Neural crest cell (in vitro differentiated cells): ENCODE measurements at regions not wholly inside any gene's neighbourhood (a gene's known extent, or its start where the extent isn't known, plus 50 kb on each side); places are given as distances from the start of the nearest gene placed in this dataset.

Experiments used
- DNase-seq: peaks from one replicate; pipeline ENCODE4 v3.0.0; 2021; ENCODE audit warnings: low read depth, mixed read lengths, low spot score
- H3K27ac Mint-ChIP-seq: one replicate; pipeline ENCODE4 v1.8.0; 2021; ENCODE audit warnings: mild to moderate bottlenecking, mixed read lengths; ENCODE audit not compliant: unreplicated experiment
- H3K27me3 Mint-ChIP-seq: 2 replicates; pipeline ENCODE4 v1.8.0; 2021; ENCODE audit warnings: low read depth, mild to moderate bottlenecking, mixed read lengths
- H3K36me3 Mint-ChIP-seq: 2 replicates; pipeline ENCODE4 v1.8.0; 2021; ENCODE audit warnings: low read depth, mild to moderate bottlenecking, mixed read lengths
- H3K4me1 Mint-ChIP-seq: 2 replicates; pipeline ENCODE4 v1.8.0; 2021; ENCODE audit warnings: mixed read lengths
- H3K4me3 Mint-ChIP-seq: one replicate; pipeline ENCODE4 v1.8.0; 2021; ENCODE audit warnings: mild to moderate bottlenecking, mixed read lengths
- H3K9me3 Mint-ChIP-seq: 2 replicates; pipeline ENCODE4 v1.8.0; 2021; ENCODE audit warnings: mixed read lengths
- TF ChIP-seq, protein P1 (sequence below): fragments of 200-600 bp; sonication (generic); conservative IDR thresholded peaks from 2 replicates; pipeline ENCODE4 v1.5.0; 2021; ENCODE audit warnings: antibody characterized with exemption, mild to moderate bottlenecking

DNA sequence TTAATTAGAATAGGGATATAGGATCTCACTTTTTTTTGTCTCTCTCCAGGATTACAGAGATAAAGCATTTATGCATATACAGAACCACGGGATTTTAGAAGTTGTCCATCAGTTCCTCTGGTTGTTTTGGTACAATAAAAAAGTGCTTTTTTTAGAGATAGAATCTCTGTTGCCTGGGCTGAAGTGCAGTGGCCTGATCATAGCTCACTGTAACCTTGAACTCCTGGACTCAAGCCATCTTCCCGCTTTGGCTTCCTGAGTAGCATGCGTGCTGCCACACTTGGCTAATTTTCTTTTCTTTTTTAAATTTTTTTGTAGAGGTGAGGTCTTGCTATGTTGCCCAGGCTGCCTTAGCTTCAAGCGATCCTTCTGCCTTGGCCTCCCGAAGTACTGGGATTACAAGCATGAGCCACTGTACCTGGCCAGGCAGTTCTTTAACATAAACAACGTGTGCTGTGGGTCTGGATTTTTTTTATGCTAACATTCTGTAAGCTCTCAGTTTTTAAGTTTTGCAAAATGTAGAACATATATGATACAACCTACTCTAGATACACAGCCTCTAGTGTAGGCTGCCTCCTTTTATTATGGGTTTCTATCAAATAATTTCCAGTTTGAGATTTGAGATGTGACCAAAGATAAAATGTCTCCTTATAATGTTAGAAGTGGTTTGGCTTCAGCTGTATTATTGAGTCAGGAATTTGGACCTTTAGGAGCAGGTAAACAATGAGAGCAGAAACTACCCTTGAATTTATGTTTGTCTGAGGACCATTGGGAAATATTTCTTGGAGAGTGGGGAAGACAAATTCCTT lies 57.4 kb upstream of the ULK4 start:
- H3K9me3 Mint-ChIP-seq, result no peaks in the 10 kb centered on the region
- TF ChIP-seq, protein P1, sequence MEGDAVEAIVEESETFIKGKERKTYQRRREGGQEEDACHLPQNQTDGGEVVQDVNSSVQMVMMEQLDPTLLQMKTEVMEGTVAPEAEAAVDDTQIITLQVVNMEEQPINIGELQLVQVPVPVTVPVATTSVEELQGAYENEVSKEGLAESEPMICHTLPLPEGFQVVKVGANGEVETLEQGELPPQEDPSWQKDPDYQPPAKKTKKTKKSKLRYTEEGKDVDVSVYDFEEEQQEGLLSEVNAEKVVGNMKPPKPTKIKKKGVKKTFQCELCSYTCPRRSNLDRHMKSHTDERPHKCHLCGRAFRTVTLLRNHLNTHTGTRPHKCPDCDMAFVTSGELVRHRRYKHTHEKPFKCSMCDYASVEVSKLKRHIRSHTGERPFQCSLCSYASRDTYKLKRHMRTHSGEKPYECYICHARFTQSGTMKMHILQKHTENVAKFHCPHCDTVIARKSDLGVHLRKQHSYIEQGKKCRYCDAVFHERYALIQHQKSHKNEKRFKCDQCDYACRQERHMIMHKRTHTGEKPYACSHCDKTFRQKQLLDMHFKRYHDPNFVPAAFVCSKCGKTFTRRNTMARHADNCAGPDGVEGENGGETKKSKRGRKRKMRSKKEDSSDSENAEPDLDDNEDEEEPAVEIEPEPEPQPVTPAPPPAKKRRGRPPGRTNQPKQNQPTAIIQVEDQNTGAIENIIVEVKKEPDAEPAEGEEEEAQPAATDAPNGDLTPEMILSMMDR, result no peak
- no peaks in the 10 kb centered on the region for H3K36me3 Mint-ChIP-seq
- no peaks in the 10 kb centered on the region for H3K27me3 Mint-ChIP-seq
- H3K4me1 Mint-ChIP-seq, result peaks cover 64% of the 10 kb centered on the region
- no peak overlapping the region for H3K4me3 Mint-ChIP-seq
- H3K27ac Mint-ChIP-seq, result no peak overlapping the region
- no peak for DNase-seq

DNA sequence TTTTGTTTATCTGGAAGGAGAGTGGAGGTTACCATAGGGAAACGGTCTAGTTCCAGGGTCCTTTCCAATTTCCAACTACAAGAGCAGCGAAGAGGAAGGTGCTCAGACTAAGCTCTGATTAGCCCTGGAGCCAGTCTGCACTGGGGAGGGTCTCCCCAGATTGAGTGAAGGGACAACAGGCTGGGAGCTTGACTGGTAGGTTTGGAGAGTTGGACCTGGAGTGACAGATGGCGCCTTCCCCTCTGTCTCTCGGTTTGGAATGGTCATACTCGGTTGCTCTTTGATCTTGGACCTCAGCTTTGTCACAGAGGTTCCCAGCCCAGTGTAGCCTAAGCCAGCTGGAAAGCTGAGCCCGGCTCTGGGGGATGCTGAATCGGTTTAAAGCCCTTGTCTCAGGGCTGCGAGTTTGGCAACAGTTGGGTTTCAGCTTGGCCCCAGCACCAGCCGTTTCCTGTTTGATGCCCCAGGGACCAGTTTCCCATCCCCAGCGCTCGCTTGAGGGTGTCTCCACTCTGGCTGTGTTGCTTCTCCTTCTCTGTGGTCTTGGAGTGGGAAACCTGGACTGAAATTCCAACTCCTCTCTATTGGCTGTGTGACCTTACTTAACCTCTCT lies 53.1 kb upstream of the ULK4 start:
- Mint-ChIP-seq H3K4me1 (peaks cover 44% of the 10 kb centered on the region), H3K27ac (peak overlapping the region; percentile 14), H3K36me3 (no peaks in the 10 kb centered on the region), H3K27me3 (no peaks in the 10 kb centered on the region), H3K9me3 (no peaks in the 10 kb centered on the region), H3K4me3 (peak overlapping the region; percentile 96)
- TF ChIP-seq, protein P1, result no peak
- DNase-seq, result no peak

DNA sequence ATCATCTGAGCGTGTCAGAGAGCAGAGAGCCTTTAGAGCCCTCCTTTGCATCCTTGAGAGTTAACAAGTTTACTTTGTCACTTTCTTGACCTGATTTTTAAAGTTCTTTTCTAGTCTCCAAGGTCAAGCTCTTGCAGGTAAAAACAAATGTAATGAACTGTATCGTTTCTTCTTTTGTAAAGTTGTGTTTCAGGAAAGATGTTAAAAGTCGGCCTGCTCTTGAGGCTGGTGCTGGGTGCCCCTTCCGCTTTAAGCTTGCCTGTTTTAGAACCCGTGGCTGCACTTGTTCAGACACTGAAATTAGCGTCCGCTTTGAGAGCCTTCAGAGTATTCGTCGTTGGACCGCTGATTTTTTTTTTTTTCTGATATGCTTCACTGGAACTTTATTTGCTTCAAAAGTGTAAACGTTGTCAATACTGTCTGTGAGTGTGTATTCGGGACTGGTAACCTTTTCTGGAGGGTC lies 52.6 kb upstream of the ULK4 start:
- no peak for DNase-seq

DNA sequence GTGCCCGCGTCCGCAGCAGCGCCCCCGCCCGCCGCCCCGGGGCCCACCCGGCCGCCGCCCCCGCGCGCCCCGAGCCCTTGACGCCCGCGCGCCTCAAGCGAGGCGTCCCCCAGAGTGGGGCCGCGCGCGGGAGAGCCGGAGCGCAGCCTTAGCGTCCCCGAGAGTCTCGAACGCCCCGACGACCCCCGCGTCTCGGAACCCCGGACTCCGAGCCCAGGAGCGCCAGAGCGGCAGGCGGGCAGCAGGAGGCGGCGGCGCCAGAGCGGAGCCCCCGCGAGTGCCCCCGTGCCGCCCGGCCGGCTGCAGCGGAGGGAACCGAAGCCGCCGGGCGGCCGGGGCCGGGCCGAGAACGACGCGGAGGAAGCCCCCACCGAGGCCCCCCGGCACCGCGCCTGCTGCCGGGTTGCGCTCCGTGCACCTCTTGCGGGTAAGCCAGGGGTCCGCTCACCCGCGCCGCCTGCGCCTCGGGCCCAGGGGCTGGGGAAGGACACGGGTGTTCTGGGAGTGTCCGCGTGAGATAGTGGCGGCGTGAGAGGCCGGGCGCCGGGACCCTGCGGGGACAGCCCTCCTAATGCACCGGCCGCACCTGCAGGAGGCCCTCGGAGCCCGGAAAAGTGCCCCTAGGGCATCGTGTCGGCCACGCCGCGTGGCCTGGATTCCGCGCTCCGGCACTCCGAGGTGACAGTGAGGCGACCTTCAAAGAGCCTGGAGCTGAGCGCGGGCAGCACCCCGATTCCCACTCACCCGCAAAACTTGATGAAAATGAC lies 52.0 kb upstream of the ULK4 start:
- H3K27ac Mint-ChIP-seq, result no peak overlapping the region
- no peaks in the 10 kb centered on the region for H3K27me3 Mint-ChIP-seq
- no peaks in the 10 kb centered on the region for H3K9me3 Mint-ChIP-seq
- H3K4me1 Mint-ChIP-seq, result peaks cover 37% of the 10 kb centered on the region
- TF ChIP-seq, protein P1, result no peak
- H3K4me3 Mint-ChIP-seq, result peak overlapping the region; percentile 96
- H3K36me3 Mint-ChIP-seq, result no peaks in the 10 kb centered on the region
- peak; percentile 15 for DNase-seq

More for the DNA sequence above, 52.6 kb upstream of the ULK4 start:
- H3K4me3 Mint-ChIP-seq, result peak overlapping the region; percentile 96
- H3K27ac Mint-ChIP-seq, result peak overlapping the region; percentile 14
- peaks cover 38% of the 10 kb centered on the region for H3K4me1 Mint-ChIP-seq
- H3K9me3 Mint-ChIP-seq, result no peaks in the 10 kb centered on the region
- no peaks in the 10 kb centered on the region for H3K36me3 Mint-ChIP-seq
- no peaks in the 10 kb centered on the region for H3K27me3 Mint-ChIP-seq
- TF ChIP-seq, protein P1, result no peak

DNA sequence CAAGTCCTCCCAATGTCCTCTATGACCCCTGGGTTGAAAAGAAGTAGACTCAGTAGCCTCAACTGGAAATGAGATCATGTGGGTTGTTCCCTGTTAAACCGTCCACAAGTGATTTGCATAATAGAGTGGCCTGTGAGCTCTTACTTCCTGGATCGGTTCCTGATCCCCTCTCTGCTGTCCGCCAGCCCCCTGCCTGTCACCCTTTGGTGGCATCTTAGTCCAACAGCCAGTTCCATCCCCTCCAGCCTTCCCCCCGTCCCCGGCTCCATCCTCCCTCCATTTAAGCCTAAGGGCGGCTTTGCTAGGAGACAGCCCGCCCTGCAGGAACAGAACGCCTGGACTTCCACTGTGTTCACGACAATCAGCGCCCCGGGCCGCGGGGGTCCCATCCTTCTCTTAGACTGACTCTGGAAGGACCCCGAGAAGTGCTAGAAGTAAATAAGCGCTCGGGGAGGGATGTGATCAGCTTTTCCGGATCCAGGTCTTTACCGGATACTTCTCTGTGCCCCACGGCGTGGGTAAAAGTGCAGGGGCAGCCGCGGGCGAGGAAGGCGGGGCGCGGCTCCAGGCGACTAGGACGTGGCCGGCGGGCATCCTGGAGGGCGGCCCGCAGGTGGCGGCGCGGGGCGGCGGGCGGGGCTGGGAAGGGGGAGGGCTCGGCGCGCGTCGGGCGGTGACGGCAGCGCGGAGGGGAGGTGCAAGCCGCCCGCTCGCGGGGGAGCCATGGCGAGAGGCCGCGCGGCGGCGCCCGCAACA lies 51.2 kb upstream of the ULK4 start:
- H3K9me3 Mint-ChIP-seq, result no peaks in the 10 kb centered on the region
- no peaks in the 10 kb centered on the region for H3K36me3 Mint-ChIP-seq
- H3K4me1 Mint-ChIP-seq, result peaks cover 37% of the 10 kb centered on the region
- TF ChIP-seq, protein P1, result no peak
- H3K27ac Mint-ChIP-seq, result no peak overlapping the region
- peak; percentile 45 for DNase-seq
- peak overlapping the region; percentile 93 for H3K4me3 Mint-ChIP-seq
- H3K27me3 Mint-ChIP-seq, result no peaks in the 10 kb centered on the region
